ENCODE measurements at regions not wholly inside any gene's neighbourhood (a gene's known extent, or its start where the extent isn't known, plus 50 kb on each side); places are given as distances from the start of the nearest gene placed in this dataset.
"Not testable (repeated sequence)": the region's sequence is repeated elsewhere in the genome, so short reads cannot be mapped to it uniquely, and the experiment has no call there.

DNA sequence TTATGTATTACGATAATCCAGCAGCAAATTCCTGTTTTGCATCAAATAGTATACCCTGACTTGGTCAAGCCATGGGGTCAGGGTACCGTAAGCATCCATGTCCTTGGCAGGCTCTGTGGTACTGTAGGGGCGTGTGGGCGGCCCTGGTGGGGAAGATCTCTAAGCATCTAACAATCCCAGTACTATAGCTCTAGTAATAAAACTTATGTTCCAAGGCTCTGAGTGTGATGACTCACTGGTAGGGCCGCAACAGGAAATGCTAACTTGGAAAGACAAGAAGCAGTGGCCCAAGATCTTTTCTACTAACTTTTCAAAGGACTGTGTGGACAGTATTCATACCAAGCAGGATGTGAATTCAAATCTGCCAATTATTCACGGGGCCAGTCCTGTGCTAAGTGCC is 63.8 kb downstream of the CLEC18A start:
- DNase-seq (ENCODE audit: low spot score); H3K27ac ChIP-seq; POLR2A ChIA-PET (ENCODE audit: low non-redundant PET): not testable (repeated sequence)
- CTCF ChIA-PET = interaction anchor here (0.6 kb wide), 1 partner anchor 119 kb away, joined by 4 read pairs; no protein-coding TSS in a partner anchor

DNA sequence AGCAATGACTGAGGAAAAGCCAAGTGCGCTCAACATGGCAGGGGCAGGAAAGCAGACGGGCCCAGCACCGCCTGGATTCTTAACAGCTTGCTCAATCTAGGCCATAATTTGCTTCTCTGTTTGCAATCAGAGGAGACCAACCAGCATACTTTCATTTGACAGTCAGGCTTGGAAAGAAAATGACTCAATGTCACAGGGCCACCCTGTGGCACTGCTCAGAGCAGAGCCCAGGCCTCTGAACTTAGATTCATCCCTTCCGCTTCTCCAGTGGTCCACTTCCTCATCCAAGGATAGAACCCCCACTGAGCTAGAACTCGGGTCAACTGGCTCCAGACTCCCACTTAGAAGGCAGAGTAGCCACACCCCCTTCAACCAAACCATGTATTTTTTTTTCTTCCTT is 65.6 kb downstream of the CLEC18A start:
- POLR2A ChIA-PET (ENCODE audit: low non-redundant PET); H3K27ac ChIP-seq; DNase-seq (ENCODE audit: low spot score); CTCF ChIA-PET: not testable (repeated sequence)

DNA sequence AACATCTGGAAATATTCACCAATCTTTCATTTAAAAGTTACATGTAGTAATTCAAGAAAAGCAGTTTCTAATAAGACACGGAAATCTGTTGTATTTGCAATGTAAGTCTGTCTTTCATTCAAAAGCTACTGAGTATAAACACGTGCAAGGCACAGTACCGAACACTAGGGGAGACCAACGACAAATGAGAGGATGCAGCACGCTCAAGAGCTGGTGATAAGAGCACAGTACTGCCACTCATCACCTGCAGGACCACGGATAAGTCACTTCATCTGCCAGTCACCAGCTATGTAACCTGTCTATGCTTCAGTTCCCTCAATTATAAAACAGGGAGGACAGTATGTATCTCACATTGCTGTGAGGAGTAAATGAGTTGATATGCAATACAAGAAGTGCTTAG is 67.1 kb downstream of the CLEC18A start:
- ChIA-PET CTCF (interaction anchor here (0.6 kb wide), 1 partner anchor 496 kb away, joined by 6 read pairs; no protein-coding TSS in a partner anchor), POLR2A (ENCODE audit: low non-redundant PET) (no interaction called here)
- DNase-seq (ENCODE audit: low spot score) = no peak
- no peak for TF ChIP-seq CTCF (conservative IDR thresholded peaks at IDR 0.05; ENCODE audit: low read depth)
- no peak overlapping the region for H3K27ac ChIP-seq

DNA sequence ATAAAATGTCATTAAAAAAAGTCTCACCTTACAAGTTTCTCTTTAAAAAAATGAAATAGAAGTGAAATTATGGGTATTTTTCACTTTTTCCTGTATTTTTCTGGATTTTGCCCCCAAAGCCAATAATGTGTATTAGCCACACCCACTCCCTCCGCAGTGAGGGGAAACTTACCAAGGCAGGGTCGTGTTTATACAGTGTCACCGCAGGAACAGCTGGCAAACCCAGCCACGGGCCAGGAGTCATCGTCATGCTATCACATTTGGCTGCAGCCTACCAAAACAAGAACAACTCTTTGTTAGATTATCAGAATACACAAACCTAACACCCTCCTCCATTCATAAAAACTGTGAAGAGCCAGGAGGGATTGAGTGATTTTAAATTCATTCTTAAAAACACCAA is 72.1 kb downstream of the CLEC18A start:
- POLR2A ChIA-PET (ENCODE audit: low non-redundant PET); H3K27ac ChIP-seq; CTCF ChIA-PET; DNase-seq (ENCODE audit: low spot score): not testable (repeated sequence)

DNA sequence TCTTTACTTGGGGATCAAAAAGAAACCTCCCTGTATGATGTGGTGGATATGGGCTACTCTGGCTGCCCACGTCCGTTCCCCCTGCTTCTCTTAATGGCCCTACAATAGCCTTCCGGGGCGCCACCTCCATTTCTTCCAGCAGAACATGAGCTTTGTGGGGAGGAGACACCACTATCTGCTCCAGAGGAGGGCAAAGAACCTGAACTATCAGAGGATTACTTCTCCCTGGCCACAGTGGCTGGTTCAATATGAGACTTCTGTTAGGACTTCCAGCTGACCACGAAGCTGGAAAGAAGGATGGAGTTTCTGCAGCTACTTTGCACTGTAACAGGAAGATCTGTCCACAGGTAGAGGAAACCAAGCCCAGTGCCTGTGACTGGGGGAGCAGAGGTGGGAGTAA is 72.8 kb downstream of the CLEC18A start:
- H3K27ac ChIP-seq; CTCF ChIA-PET; DNase-seq (ENCODE audit: low spot score); POLR2A ChIA-PET (ENCODE audit: low non-redundant PET): not testable (repeated sequence)

DNA sequence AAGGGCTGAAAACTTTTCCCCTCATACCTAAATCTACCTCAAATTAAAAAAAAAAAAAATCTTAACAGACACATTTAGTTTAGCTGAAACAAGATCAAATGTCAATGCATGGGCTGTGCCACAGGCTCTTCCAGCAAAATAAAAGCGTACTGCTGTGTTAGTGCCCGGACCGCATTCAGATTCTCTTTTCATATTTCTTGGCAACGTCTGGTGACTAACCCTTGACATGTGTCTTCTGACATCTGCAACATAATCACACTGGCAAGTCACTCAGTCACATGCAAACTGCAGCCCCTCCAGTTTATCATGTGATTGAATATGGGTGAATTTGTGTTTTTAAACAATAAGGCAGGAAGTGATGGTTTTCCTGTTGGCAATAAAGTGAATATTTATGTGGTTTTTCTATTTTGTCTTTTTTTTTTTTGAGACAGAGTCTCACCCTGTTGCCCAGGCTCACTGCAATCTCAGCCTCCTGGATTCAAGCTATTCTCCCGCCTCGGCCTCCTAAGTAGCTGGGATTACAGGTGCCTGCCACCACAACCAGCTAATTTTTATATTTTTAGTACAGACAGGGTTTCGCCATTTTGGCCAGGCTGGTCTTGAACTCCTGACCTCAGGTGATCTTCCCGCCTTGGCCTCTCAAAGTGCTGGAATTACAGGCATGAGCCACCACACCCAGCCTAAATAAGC is 75.2 kb downstream of the CLEC18A start:
- CTCF ChIA-PET; POLR2A ChIA-PET (ENCODE audit: low non-redundant PET); H3K27ac ChIP-seq; DNase-seq (ENCODE audit: low spot score): not testable (repeated sequence)

DNA sequence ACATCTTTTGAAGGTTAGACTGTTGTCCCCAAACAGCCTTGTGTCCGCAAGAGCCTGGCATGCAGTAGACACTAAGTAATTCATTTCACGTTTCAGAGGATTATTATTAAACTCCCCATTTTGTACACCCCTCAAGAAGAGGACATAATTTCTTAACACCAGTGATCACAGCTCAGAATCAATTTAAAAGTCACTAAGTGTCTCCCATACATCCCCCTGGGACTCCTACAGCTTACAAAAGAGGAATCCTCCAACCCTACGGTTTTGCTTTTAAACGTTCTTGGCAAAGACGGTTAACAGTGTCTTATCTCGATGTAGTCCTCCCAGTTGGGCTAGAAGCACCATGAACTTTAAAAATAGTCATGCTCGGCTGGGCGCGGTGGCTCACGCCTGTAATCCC is 81.2 kb upstream of the PDPR start:
- CTCF ChIA-PET; H3K27ac ChIP-seq; DNase-seq (ENCODE audit: low spot score); POLR2A ChIA-PET (ENCODE audit: low non-redundant PET): not testable (repeated sequence)

DNA sequence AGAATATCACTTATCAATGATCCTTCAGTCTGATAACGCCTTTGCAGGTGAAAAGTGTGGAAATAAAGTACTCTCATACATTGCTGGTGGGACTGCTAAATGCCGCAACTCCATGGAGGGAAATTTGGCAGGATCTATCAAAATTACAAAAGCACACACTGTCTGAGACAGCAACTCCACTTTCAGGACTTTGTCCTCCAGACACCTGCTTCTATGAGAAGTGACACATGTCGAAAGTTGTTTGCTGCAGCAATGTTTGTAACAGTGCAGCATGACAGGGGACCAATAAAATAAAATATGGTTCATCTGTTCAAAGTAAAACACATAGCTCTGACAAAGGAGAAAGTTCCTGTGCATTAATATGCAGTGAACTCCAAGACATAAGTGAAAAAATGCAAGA is 76.2 kb upstream of the PDPR start:
- CTCF ChIA-PET; DNase-seq (ENCODE audit: low spot score); POLR2A ChIA-PET (ENCODE audit: low non-redundant PET); H3K27ac ChIP-seq: not testable (repeated sequence)

GRCh38 chr16:70040554-70040953 is 73.6 kb upstream of the PDPR start:
- DNase-seq (ENCODE audit: low spot score); CTCF ChIA-PET; POLR2A ChIA-PET (ENCODE audit: low non-redundant PET); H3K27ac ChIP-seq: not testable (repeated sequence)

DNA sequence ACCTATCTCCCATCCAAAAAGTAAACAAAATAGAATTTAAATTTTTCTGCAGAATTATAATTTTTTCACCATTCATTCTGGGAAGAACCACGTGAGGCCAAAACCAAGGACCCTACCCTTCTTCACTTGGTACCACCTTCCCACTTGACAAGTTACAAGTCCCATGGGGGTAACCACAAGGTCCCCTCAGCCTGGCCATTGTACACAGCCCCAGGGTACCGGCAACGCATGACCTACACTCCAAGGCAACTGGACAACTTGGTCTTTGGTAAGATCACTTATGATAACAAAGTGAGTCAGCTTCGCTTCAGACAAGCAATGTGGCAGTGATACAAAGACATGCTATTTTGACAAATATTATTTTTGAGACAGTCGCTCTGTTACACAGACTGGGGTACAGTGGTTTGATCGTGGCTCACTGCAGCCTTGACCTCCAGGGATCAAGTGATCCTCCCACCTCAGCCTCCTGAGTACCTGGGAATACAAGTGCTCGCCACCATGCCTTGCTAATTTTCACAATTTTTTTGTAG is 70.5 kb upstream of the PDPR start:
- H3K27ac ChIP-seq; POLR2A ChIA-PET (ENCODE audit: low non-redundant PET); CTCF ChIA-PET; DNase-seq (ENCODE audit: low spot score): not testable (repeated sequence)

GRCh38 chr16:70046560-70046959 is 67.6 kb upstream of the PDPR start:
- POLR2A ChIA-PET (ENCODE audit: low non-redundant PET); CTCF ChIA-PET; H3K27ac ChIP-seq; DNase-seq (ENCODE audit: low spot score): not testable (repeated sequence)

GRCh38 chr16:70048083-70048482 is 66.0 kb upstream of the PDPR start:
- POLR2A ChIA-PET (ENCODE audit: low non-redundant PET); H3K27ac ChIP-seq; CTCF ChIA-PET; DNase-seq (ENCODE audit: low spot score): not testable (repeated sequence)

DNA sequence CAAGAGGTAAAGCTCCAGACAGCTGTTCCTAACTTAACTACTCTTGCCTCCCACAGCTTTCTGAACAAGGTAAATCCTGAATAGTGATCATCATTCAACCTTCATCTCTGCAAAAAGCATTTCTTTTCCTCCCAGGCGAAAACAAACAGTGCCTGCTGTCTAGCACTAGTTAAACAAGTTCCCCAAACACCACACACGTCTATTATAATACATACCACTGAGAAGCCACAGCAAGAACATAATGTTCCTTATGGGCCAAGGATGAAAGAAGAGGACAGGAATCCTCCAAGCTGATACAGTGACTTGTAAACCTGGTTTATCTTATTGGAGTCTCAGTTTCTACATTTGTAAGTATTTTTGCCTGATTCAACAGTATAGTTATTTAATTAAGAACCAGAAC is 56.1 kb upstream of the PDPR start:
- DNase-seq (ENCODE audit: low spot score); CTCF ChIA-PET; H3K27ac ChIP-seq: not testable (repeated sequence)
- POLR2A ChIA-PET (ENCODE audit: low non-redundant PET) = interaction anchor here (0.6 kb wide), 1 partner anchor 264 kb away, joined by 3 read pairs; no protein-coding TSS in a partner anchor

GRCh38 chr16:70059429-70059828 is 54.7 kb upstream of the PDPR start:
- H3K27ac ChIP-seq; DNase-seq (ENCODE audit: low spot score); POLR2A ChIA-PET (ENCODE audit: low non-redundant PET); CTCF ChIA-PET: not testable (repeated sequence)

GRCh38 chr16:70060521-70061027 is 53.6 kb upstream of the PDPR start:
- POLR2A ChIA-PET (ENCODE audit: low non-redundant PET); DNase-seq (ENCODE audit: low spot score); CTCF ChIA-PET; H3K27ac ChIP-seq: not testable (repeated sequence)

DNA sequence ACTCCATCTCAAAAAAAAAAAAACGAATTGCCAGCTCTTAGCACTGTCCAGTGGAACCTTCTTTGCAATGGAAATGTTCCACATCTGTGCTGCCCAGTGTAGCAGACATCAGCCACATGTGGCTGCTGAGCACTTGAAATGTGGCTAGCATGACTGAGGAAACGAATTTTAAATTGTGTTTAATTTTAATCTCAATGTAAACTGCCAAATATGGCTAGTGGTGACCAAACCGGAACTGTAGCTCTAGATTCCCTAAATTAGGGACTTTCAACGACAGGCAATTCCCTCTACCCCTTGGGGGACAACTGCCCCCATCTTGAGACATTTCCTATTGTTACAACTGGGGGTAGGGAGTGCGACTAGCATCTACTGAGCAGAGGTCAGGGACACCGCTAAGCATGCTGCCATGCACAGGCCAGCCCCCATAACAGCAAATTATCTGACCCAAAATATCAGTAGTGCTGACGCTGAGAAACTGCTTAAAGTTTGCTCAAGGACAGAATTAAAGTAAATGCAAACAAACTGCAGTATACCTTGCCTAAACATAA is 52.4 kb upstream of the PDPR start:
- DNase-seq (ENCODE audit: low spot score); H3K27ac ChIP-seq; CTCF ChIA-PET; POLR2A ChIA-PET (ENCODE audit: low non-redundant PET): not testable (repeated sequence)

- CTCF ChIA-PET; H3K27ac ChIP-seq; POLR2A ChIA-PET (ENCODE audit: low non-redundant PET); DNase-seq (ENCODE audit: low spot score): not testable (repeated sequence)
Measured at GRCh38 chr16:70062947-70063346, 51.2 kb upstream of the PDPR start.

Data from RWPE1 (cell line).